OCI-LY3 (cell line): ENCODE measurements at regions not wholly inside any gene's neighbourhood (a gene's known extent, or its start where the extent isn't known, plus 50 kb on each side); places are given as distances from the start of the nearest gene placed in this dataset.

Source experiments
- CTCF ChIP-seq: fragments of 200-600, 300-600 bp; sonication (generic); IDR thresholded peaks from 2 replicates; pipeline ENCODE4 v1.5.1; 2014; ENCODE audit warnings: antibody characterized with exemption, low read length, low read depth
- EZH2phosphoT487 ChIP-seq: fragments of 200-600 bp; shearing (Covaris generic); IDR thresholded peaks from 2 replicates; pipeline ENCODE4 v1.6.1; 2018; ENCODE audit warnings: antibody characterized with exemption, mixed run types, low read depth

- no peak for TF ChIP-seq CTCF
- TF ChIP-seq EZH2phosphoT487: no peak
Observed at GRCh38 chr4:96952610-96953009, 1112.7 kb downstream of the PDHA2 start.
